OCI-M1 (cell line): ENCODE measurements at regions not wholly inside any gene's neighbourhood (a gene's known extent, or its start where the extent isn't known, plus 50 kb on each side); places are given as distances from the start of the nearest gene placed in this dataset.

Experiments
- DNase-seq: peaks from one replicate; lab custom pipeline; 2025; lab: John Stamatoyannopoulos, UW

DNA sequence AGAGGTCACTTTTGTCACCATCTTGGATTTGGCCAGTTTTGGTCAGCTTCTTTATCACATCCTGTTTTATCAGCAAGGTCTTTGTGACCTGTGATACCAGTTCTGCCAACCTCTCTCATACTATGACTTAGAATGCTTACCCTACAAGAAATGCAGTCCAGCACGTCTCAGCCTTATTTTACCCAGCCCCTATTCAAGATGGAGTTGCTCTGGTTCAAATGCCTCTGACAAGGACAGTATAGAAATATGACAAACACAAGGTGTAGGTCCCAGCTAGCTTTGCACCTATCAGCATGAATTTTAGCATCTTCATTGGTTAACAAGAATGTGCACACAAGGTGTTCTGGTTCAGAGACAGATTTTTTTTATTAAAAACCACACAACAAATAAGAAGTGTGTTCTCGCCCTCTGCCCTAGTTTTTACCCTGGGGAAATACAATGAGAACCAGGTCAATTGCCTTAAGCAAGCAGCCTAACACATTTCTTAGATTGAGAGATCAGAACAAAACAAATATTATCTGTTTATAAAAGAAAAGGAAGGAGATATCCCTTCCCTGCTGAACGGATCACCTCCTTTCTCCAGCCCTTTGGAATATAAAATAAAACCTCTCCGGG, 962.3 kb upstream of the PRKX start:
- DNase-seq: no peak

- DNase-seq: no peak
Measured at GRCh38 chrX:4674028-4674782, 960.8 kb upstream of the PRKX start.

DNA sequence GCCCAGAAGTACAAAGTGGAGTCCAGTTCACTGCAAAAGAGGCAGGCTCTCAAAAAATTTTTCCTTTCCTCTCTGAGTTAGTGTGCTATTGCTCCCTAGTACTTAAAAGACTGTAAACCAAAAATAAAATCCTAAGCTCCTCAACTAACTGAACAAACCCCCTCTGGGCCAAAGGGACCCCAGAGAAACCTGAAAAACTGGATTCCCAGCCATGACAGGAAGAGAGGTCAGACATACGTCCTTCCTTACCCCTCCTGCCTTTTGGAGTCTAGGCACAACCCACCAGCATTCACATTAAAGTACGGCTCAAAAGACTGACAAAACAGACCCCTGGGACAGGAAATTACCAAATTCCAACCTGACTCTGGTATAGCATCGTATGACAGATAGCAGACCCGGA, 957.9 kb upstream of the PRKX start:
- no peak for DNase-seq

- no peak for DNase-seq
Measured at GRCh38 chrX:4670606-4671005, 957.2 kb upstream of the PRKX start.

- no peak for DNase-seq
Measured at GRCh38 chrX:4668802-4669536, 955.5 kb upstream of the PRKX start.

- DNase-seq: no peak
Measured at GRCh38 chrX:4663085-4663484, 949.6 kb upstream of the PRKX start.

GRCh38 chrX:4661771-4662170, 948.3 kb upstream of the PRKX start:
- no peak for DNase-seq

GRCh38 chrX:4656419-4656818, 943.0 kb upstream of the PRKX start:
- no peak for DNase-seq

GRCh38 chrX:4655743-4656142, 942.3 kb upstream of the PRKX start:
- no peak for DNase-seq

- DNase-seq: no peak
Measured at GRCh38 chrX:4642114-4642513, 928.7 kb upstream of the PRKX start.

GRCh38 chrX:4638036-4638435, 924.6 kb upstream of the PRKX start:
- DNase-seq: no peak

- no peak for DNase-seq
Measured at GRCh38 chrX:4627414-4627813, 914.0 kb upstream of the PRKX start.

GRCh38 chrX:4622486-4623167, 909.2 kb upstream of the PRKX start:
- no peak for DNase-seq

- peak; percentile 70 for DNase-seq
Measured at GRCh38 chrX:4613651-4614050, 900.2 kb upstream of the PRKX start.

GRCh38 chrX:4588893-4589292, 875.4 kb upstream of the PRKX start:
- DNase-seq: no peak

DNA sequence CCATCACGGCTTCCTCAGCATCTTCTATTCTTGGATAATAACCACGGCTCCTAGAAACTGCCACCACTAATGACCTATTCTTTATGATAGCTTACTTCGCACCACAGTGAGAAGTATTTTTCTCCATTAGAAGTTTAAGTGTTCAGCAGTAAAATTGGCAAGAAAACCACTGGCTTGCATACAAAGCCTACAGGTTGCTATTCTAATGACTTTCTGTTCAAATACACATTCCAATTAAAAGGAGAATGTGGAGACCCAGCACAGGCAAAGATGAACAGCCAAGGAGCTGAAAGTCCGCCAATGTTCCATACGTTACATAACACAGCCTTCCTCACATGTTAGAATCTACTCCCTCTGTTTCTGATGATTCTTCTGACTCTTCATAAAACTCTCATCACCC, 875.0 kb upstream of the PRKX start:
- no peak for DNase-seq

DNA sequence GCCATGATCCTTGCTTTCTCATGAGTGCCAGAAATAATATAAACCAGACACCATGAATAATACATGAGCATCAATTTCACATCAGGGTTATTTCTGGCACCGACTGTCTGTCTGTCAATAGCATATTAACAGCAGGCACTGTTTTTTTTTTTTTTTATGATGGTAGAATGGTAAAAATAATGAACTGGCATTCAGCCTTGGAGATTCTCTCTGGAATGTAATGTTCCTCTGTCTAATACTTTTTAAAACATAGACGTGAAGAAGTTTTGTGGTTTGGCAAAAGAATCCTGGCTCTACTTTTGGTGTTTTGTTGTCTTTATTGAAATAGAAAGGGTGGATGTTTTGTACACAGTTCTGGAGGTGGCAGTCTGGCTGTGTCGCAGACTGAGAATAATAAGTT, 874.6 kb upstream of the PRKX start:
- no peak for DNase-seq

DNA sequence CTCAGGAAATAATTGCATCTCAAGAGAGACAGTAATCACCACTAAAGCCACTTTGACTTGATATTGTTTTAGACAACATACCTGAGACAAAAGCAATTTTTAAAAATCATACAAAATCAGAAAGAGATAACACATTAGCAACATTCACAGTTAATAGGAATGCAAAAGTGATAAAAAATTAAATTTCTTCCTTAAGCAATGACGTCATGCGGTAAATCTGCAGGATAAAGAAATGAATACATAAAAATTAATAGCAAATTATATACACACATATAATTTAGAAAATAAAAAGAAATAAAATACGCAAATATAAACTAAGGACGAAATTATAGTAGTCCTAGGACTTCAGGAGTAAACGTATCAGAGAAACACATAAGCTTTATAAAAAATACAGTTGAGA, 866.5 kb upstream of the PRKX start:
- no peak for DNase-seq

DNA sequence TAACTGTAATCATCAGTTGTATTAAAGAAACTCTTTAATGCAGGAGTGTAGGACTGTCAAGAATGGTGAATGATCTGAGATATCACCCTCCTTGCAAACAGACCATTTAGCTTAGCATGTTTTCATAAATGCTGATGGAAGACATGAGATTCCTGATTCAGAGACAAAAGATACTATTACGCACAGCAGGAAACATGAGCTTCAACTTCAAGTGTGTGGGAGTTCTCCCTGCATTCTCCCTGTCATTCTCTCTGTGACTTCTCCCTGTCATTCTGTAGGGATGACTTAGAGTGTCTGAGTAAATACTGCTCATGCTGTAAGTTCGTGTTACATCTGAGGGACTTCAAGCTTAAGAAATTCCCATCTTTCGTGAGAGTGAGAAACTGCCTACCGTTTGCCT, 866.0 kb upstream of the PRKX start:
- DNase-seq: no peak

DNA sequence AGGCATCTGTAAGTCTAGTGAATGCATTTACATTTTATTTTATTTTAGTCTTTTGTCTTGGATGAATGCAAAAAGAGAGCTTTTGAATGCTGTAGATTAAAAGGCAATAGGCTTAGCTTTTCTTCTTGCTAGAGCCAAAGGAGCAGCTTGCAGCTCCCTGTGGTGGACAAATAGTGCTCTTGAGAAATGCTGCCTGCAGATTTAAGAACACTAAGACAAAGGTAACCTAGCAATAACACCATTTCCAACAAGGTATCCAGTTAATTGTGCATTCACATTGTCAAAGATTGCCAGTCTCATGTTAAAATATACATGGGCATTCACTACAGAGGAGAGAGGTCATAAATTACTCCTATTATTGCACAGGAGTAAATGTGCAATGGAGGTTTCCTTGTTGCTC, 859.2 kb upstream of the PRKX start:
- no peak for DNase-seq

DNA sequence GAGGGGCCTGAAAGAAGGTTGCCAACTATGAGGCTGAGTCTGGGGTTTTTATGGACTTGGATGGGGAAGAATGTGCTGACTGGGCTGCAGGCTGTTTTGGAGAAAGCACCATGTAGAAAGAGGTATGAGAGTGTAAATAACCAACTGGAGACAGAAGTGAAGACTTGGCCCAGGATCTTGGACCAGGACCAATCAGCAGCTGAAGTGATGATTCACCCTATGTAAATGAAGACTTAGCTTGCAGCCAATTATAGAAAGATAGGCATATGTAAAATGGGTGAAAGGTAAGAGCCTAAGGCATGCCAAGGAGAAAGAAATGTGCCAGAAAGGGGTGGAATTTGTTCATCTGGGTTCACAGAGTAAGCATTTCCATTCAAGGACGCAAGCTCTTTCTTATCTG, 856.7 kb upstream of the PRKX start:
- no peak for DNase-seq

- no peak for DNase-seq
Measured at GRCh38 chrX:4560192-4560591, 846.7 kb upstream of the PRKX start.

DNA sequence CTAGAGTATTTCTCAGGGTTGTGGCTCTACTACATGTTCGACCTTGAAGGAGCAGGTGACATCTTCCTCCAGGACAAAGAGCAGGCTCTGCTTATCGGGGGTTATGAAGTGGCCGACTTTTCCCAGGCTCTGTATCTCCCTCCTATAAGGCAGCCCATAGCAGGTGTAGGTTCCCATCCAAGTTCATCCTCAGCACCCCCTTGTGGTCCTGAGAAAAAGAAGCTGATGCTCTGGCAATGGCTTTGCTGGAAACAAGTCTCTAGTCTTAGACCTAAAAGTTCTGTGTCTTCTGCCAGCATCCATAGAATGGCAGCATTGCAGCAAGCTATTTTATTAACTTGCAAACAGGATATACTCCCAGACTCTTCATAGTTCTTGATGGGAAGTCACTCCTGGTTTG, 836.6 kb upstream of the PRKX start:
- peak; percentile 24 for DNase-seq
